ENCODE measurements at regions not wholly inside any gene's neighbourhood (a gene's known extent, or its start where the extent isn't known, plus 50 kb on each side); places are given as distances from the start of the nearest gene placed in this dataset.

- DNase-seq, result no peak
Observed at GRCh38 chr5:158553195-158553961, 546.3 kb downstream of the EBF1 start.

- no peak for DNase-seq
Observed at GRCh38 chr5:158552241-158552640, 547.5 kb downstream of the EBF1 start.

GRCh38 chr5:158549311-158549710 is 550.4 kb downstream of the EBF1 start:
- DNase-seq, result no peak

- no peak for DNase-seq
Observed at GRCh38 chr5:158546748-158547147, 553.0 kb downstream of the EBF1 start.

GRCh38 chr5:158545949-158546530 is 553.7 kb downstream of the EBF1 start:
- no peak for DNase-seq

GRCh38 chr5:158544388-158545339 is 555.1 kb downstream of the EBF1 start:
- no peak for DNase-seq

- no peak for DNase-seq
Observed at GRCh38 chr5:158543539-158544387, 556.0 kb downstream of the EBF1 start.

GRCh38 chr5:158541536-158542297 is 558.0 kb downstream of the EBF1 start:
- DNase-seq, result no peak

- no peak for DNase-seq
Observed at GRCh38 chr5:158538506-158539074, 561.1 kb downstream of the EBF1 start.

- no peak for DNase-seq
Observed at GRCh38 chr5:158537366-158537765, 562.4 kb downstream of the EBF1 start.

- no peak for DNase-seq
Observed at GRCh38 chr5:158534203-158534602, 565.5 kb downstream of the EBF1 start.

GRCh38 chr5:158532739-158533138 is 567.0 kb downstream of the EBF1 start:
- no peak for DNase-seq

GRCh38 chr5:158531860-158532259 is 567.9 kb downstream of the EBF1 start:
- DNase-seq, result no peak

GRCh38 chr5:158530115-158530514 is 569.6 kb downstream of the EBF1 start:
- DNase-seq, result no peak

GRCh38 chr5:158529454-158529853 is 570.3 kb downstream of the EBF1 start:
- no peak for DNase-seq

- DNase-seq, result no peak
Observed at GRCh38 chr5:158525663-158526062, 574.1 kb downstream of the EBF1 start.

GRCh38 chr5:158524070-158524469 is 575.6 kb downstream of the EBF1 start:
- DNase-seq, result no peak

GRCh38 chr5:158522776-158523175 is 576.9 kb downstream of the EBF1 start:
- no peak for DNase-seq

GRCh38 chr5:158521995-158522394 is 577.7 kb downstream of the EBF1 start:
- DNase-seq, result no peak

GRCh38 chr5:158519433-158520021 is 580.2 kb downstream of the EBF1 start:
- DNase-seq, result no peak

- no peak for DNase-seq
Observed at GRCh38 chr5:158516521-158516920, 583.2 kb downstream of the EBF1 start.
